AG10803 (cell line): ENCODE measurements at regions not wholly inside any gene's neighbourhood (a gene's known extent, or its start where the extent isn't known, plus 50 kb on each side); places are given as distances from the start of the nearest gene placed in this dataset.

ENCODE experiments used
- DNase-seq: peaks from one replicate; pipeline ENCODE4 v3.0.0; 2010; ENCODE audit warnings: low read depth
- H3K4me3 ChIP-seq: 2 replicates; pipeline ENCODE4 v1.5.1; 2011; ENCODE audit warnings: mild to moderate bottlenecking, low read length, control low read depth
- CTCF ChIP-seq: conservative IDR thresholded peaks from 2 replicates; pipeline ENCODE4 v1.5.1; 2011; ENCODE audit warnings: mild to moderate bottlenecking, low read length, control low read depth, inconsistent platforms

- TF ChIP-seq CTCF: no peak
- DNase-seq: no peak
- H3K4me3 ChIP-seq: no peak overlapping the region
Measured at GRCh38 chr3:59433546-59433945, 383.7 kb upstream of the CFAP20DC start.

GRCh38 chr3:59432665-59433064, 382.8 kb upstream of the CFAP20DC start:
- no peak for TF ChIP-seq CTCF
- no peak overlapping the region for H3K4me3 ChIP-seq
- peak; percentile 55 for DNase-seq

GRCh38 chr3:59430341-59430740, 380.5 kb upstream of the CFAP20DC start:
- no peak overlapping the region for H3K4me3 ChIP-seq
- TF ChIP-seq CTCF: no peak
- no peak for DNase-seq

- no peak for TF ChIP-seq CTCF
- DNase-seq: peak; percentile 31
- no peak overlapping the region for H3K4me3 ChIP-seq
Measured at GRCh38 chr3:59429198-59429597, 379.4 kb upstream of the CFAP20DC start.

- peak; percentile 97 for DNase-seq
- H3K4me3 ChIP-seq: no peak overlapping the region
- no peak for TF ChIP-seq CTCF
Measured at GRCh38 chr3:59426821-59427565, 377.2 kb upstream of the CFAP20DC start.

- no peak for TF ChIP-seq CTCF
Measured at GRCh38 chr3:59425942-59426341, 376.1 kb upstream of the CFAP20DC start.

GRCh38 chr3:59425371-59425770, 375.5 kb upstream of the CFAP20DC start:
- peak; percentile 86 for DNase-seq
- no peak for TF ChIP-seq CTCF
- no peak overlapping the region for H3K4me3 ChIP-seq

More at GRCh38 chr3:59425942-59426341, 376.1 kb upstream of the CFAP20DC start:
- H3K4me3 ChIP-seq: no peak overlapping the region
- DNase-seq: no peak
